ENCODE measurements at regions not wholly inside any gene's neighbourhood (a gene's known extent, or its start where the extent isn't known, plus 50 kb on each side); places are given as distances from the start of the nearest gene placed in this dataset.

GRCh38 chr5:102018279-102018678 is 277.8 kb downstream of the SLCO4C1 start:
- no peak for DNase-seq (ENCODE audit: low read depth in 1 of 2, low spot score in 2 of 2)
- Histone ChIP-seq H3K36me3 (no peaks in the 10 kb centered on the region), H3K9me3 (replicated peaks) (no peaks in the 10 kb centered on the region), H3K4me3 (no peak overlapping the region), H3K4me1 (replicated peaks) (no peaks in the 10 kb centered on the region), H3K27ac (no peak overlapping the region), H3K27me3 (replicated peaks) (no peaks in the 10 kb centered on the region)

GRCh38 chr5:102014371-102014770 is 281.7 kb downstream of the SLCO4C1 start:
- no peaks in the 10 kb centered on the region for H3K4me1 ChIP-seq (replicated peaks)
- no peaks in the 10 kb centered on the region for H3K9me3 ChIP-seq (replicated peaks)
- no peaks in the 10 kb centered on the region for H3K36me3 ChIP-seq
- no peaks in the 10 kb centered on the region for H3K27me3 ChIP-seq (replicated peaks)
- H3K27ac ChIP-seq = no peak overlapping the region
- no peak overlapping the region for H3K4me3 ChIP-seq
- DNase-seq (ENCODE audit: low read depth in 1 of 2, low spot score in 2 of 2) = no peak

GRCh38 chr5:102010644-102011043 is 285.4 kb downstream of the SLCO4C1 start:
- Histone ChIP-seq H3K27ac (no peak overlapping the region), H3K4me1 (replicated peaks) (no peaks in the 10 kb centered on the region), H3K4me3 (no peak overlapping the region), H3K27me3 (replicated peaks) (no peaks in the 10 kb centered on the region), H3K36me3 (no peaks in the 10 kb centered on the region), H3K9me3 (replicated peaks) (no peaks in the 10 kb centered on the region; the same call in 1 of the 2 replicates)
- DNase-seq (ENCODE audit: low read depth in 1 of 2, low spot score in 2 of 2) = no peak

- Histone ChIP-seq H3K9me3 (replicated peaks) (no peaks in the 10 kb centered on the region), H3K4me3 (no peak overlapping the region), H3K27ac (no peak overlapping the region), H3K27me3 (replicated peaks) (no peaks in the 10 kb centered on the region), H3K36me3 (no peaks in the 10 kb centered on the region), H3K4me1 (replicated peaks) (no peaks in the 10 kb centered on the region)
- DNase-seq (ENCODE audit: low read depth in 1 of 2, low spot score in 2 of 2) = no peak
Measured at GRCh38 chr5:101997235-101997634, 298.8 kb downstream of the SLCO4C1 start.

GRCh38 chr5:101995585-101995984 is 300.5 kb downstream of the SLCO4C1 start:
- Histone ChIP-seq H3K36me3 (no peaks in the 10 kb centered on the region), H3K27ac (no peak overlapping the region), H3K9me3 (replicated peaks) (no peaks in the 10 kb centered on the region), H3K4me3 (no peak overlapping the region), H3K27me3 (replicated peaks) (no peaks in the 10 kb centered on the region), H3K4me1 (replicated peaks) (no peaks in the 10 kb centered on the region)
- no peak for DNase-seq (ENCODE audit: low read depth in 1 of 2, low spot score in 2 of 2)

GRCh38 chr5:101991486-101991885 is 304.6 kb downstream of the SLCO4C1 start:
- H3K27ac ChIP-seq = no peak overlapping the region
- DNase-seq (ENCODE audit: low read depth in 1 of 2, low spot score in 2 of 2) = no peak
- H3K27me3 ChIP-seq (replicated peaks) = no peaks in the 10 kb centered on the region
- H3K9me3 ChIP-seq (replicated peaks) = no peaks in the 10 kb centered on the region
- H3K36me3 ChIP-seq = no peaks in the 10 kb centered on the region
- H3K4me1 ChIP-seq (replicated peaks) = no peaks in the 10 kb centered on the region
- no peak overlapping the region for H3K4me3 ChIP-seq

GRCh38 chr5:101989659-101990058 is 306.4 kb downstream of the SLCO4C1 start:
- H3K27me3 ChIP-seq (replicated peaks) = no peaks in the 10 kb centered on the region
- no peak overlapping the region for H3K27ac ChIP-seq
- no peak overlapping the region for H3K4me3 ChIP-seq
- DNase-seq (ENCODE audit: low read depth in 1 of 2, low spot score in 2 of 2) = no peak
- no peaks in the 10 kb centered on the region for H3K36me3 ChIP-seq
- H3K9me3 ChIP-seq (replicated peaks) = no peaks in the 10 kb centered on the region
- no peaks in the 10 kb centered on the region for H3K4me1 ChIP-seq (replicated peaks)

GRCh38 chr5:101977729-101978345 is 318.2 kb downstream of the SLCO4C1 start:
- no peaks in the 10 kb centered on the region for H3K36me3 ChIP-seq
- no peaks in the 10 kb centered on the region for H3K4me1 ChIP-seq (replicated peaks)
- no peak overlapping the region for H3K27ac ChIP-seq
- no peak overlapping the region for H3K4me3 ChIP-seq
- H3K9me3 ChIP-seq (replicated peaks) = no peaks in the 10 kb centered on the region
- H3K27me3 ChIP-seq (replicated peaks) = no peaks in the 10 kb centered on the region
- peak in 1 of 2 experiments; percentile 29 for DNase-seq (ENCODE audit: low read depth in 1 of 2, low spot score in 2 of 2)

GRCh38 chr5:101976933-101977332 is 319.2 kb downstream of the SLCO4C1 start:
- no peak for DNase-seq (ENCODE audit: low read depth in 1 of 2, low spot score in 2 of 2)
- Histone ChIP-seq H3K9me3 (replicated peaks) (no peaks in the 10 kb centered on the region), H3K36me3 (no peaks in the 10 kb centered on the region), H3K4me3 (no peak overlapping the region), H3K27ac (no peak overlapping the region), H3K27me3 (replicated peaks) (no peaks in the 10 kb centered on the region), H3K4me1 (replicated peaks) (no peaks in the 10 kb centered on the region)

GRCh38 chr5:101969742-101970141 is 326.3 kb downstream of the SLCO4C1 start:
- Histone ChIP-seq H3K4me3 (no peak overlapping the region), H3K27me3 (replicated peaks) (no peaks in the 10 kb centered on the region), H3K4me1 (replicated peaks) (no peaks in the 10 kb centered on the region), H3K27ac (no peak overlapping the region), H3K36me3 (no peaks in the 10 kb centered on the region), H3K9me3 (replicated peaks) (no peaks in the 10 kb centered on the region)
- no peak for DNase-seq (ENCODE audit: low read depth in 1 of 2, low spot score in 2 of 2)

GRCh38 chr5:101966476-101966875 is 329.6 kb downstream of the SLCO4C1 start:
- no peak overlapping the region for H3K27ac ChIP-seq
- H3K4me3 ChIP-seq = no peak overlapping the region

GRCh38 chr5:101955891-101956290 is 340.2 kb downstream of the SLCO4C1 start:
- Histone ChIP-seq H3K36me3 (no peaks in the 10 kb centered on the region), H3K9me3 (replicated peaks) (no peaks in the 10 kb centered on the region), H3K27me3 (replicated peaks) (no peaks in the 10 kb centered on the region), H3K27ac (no peak overlapping the region), H3K4me3 (no peak overlapping the region), H3K4me1 (replicated peaks) (no peaks in the 10 kb centered on the region)
- no peak for DNase-seq (ENCODE audit: low read depth in 1 of 2, low spot score in 2 of 2)

More at GRCh38 chr5:101966476-101966875, 329.6 kb downstream of the SLCO4C1 start:
- no peaks in the 10 kb centered on the region for H3K27me3 ChIP-seq (replicated peaks)
- no peak for DNase-seq (ENCODE audit: low read depth in 1 of 2, low spot score in 2 of 2)
- no peaks in the 10 kb centered on the region for H3K4me1 ChIP-seq (replicated peaks)
- no peaks in the 10 kb centered on the region for H3K9me3 ChIP-seq (replicated peaks)
- no peaks in the 10 kb centered on the region for H3K36me3 ChIP-seq

GRCh38 chr5:101950019-101950418 is 346.1 kb downstream of the SLCO4C1 start:
- Histone ChIP-seq H3K9me3 (replicated peaks) (no peaks in the 10 kb centered on the region), H3K27ac (no peak overlapping the region), H3K27me3 (replicated peaks) (no peaks in the 10 kb centered on the region), H3K4me3 (no peak overlapping the region), H3K36me3 (no peaks in the 10 kb centered on the region), H3K4me1 (replicated peaks) (no peaks in the 10 kb centered on the region)
- no peak for DNase-seq (ENCODE audit: low read depth in 1 of 2, low spot score in 2 of 2)

- H3K27me3 ChIP-seq (replicated peaks) = no peaks in the 10 kb centered on the region
- H3K27ac ChIP-seq = no peak overlapping the region
Measured at GRCh38 chr5:101948615-101949014, 347.5 kb downstream of the SLCO4C1 start.

GRCh38 chr5:101943784-101944183 is 352.3 kb downstream of the SLCO4C1 start:
- Histone ChIP-seq H3K27ac (no peak overlapping the region), H3K4me1 (replicated peaks) (no peaks in the 10 kb centered on the region), H3K36me3 (no peaks in the 10 kb centered on the region), H3K27me3 (replicated peaks) (no peaks in the 10 kb centered on the region), H3K9me3 (replicated peaks) (no peaks in the 10 kb centered on the region), H3K4me3 (no peak overlapping the region)
- DNase-seq (ENCODE audit: low read depth in 1 of 2, low spot score in 2 of 2) = no peak

More at GRCh38 chr5:101948615-101949014, 347.5 kb downstream of the SLCO4C1 start:
- H3K4me3 ChIP-seq = no peak overlapping the region
- no peaks in the 10 kb centered on the region for H3K9me3 ChIP-seq (replicated peaks)
- no peaks in the 10 kb centered on the region for H3K36me3 ChIP-seq
- no peak for DNase-seq (ENCODE audit: low read depth in 1 of 2, low spot score in 2 of 2)
- H3K4me1 ChIP-seq (replicated peaks) = no peaks in the 10 kb centered on the region

All from SJSA1 (cell line).